DND-41 (cell line): ENCODE measurements at regions not wholly inside any gene's neighbourhood (a gene's known extent, or its start where the extent isn't known, plus 50 kb on each side); places are given as distances from the start of the nearest gene placed in this dataset.

Experiments used
- ATAC-seq: fragments of 200-7000 bp; cut with Tn5 transposase; 3 replicates; pipeline ENCODE4 v1.9.1; 2021; ENCODE audit warnings: low read depth; ENCODE audit not compliant: insufficient read depth
- DNase-seq: peaks from one replicate; pipeline ENCODE4 v3.0.0-alpha.2; 2020
- H2AFZ ChIP-seq: 2 replicates; pipeline ENCODE4 v1.6.0; 2012; ENCODE audit warnings: low read depth, low read length
- H3K27ac ChIP-seq: 2 replicates; pipeline ENCODE4 v1.5.1; 2012; ENCODE audit warnings: low read length, inconsistent platforms
- H3K27me3 ChIP-seq: fragments of 200-600 bp; sonication (generic); 2 replicates; pipeline ENCODE4 v1.6.0; 2012; ENCODE audit warnings: low read length, mild to moderate bottlenecking, inconsistent platforms; ENCODE audit not compliant: insufficient read depth, poor library complexity
- H3K36me3 ChIP-seq: 2 replicates; pipeline ENCODE4 v1.5.1; 2012; ENCODE audit warnings: low read length, inconsistent platforms; ENCODE audit not compliant: insufficient read depth
- H3K4me1 ChIP-seq: 2 replicates; pipeline ENCODE4 v1.5.1; 2012; ENCODE audit warnings: mild to moderate bottlenecking, low read length; ENCODE audit not compliant: insufficient read depth
- H3K4me2 ChIP-seq: 2 replicates; pipeline ENCODE4 v1.6.0; 2012; ENCODE audit warnings: mild to moderate bottlenecking, moderate library complexity, low read length, inconsistent platforms; ENCODE audit not compliant: insufficient read depth
- H3K4me3 ChIP-seq, 2 experiments: fragments of 200-600 bp in 1 of 2; shearing (Covaris generic) in 1 of 2; 2 replicates each; pipeline ENCODE4 v1.5.1; 2012 to 2016; ENCODE audit warnings: inconsistent platforms in 2 of 2, low read length in 2 of 2, mild to moderate bottlenecking in 2 of 2, low read depth in 1 of 2, moderate library complexity in 1 of 2
- H3K79me2 ChIP-seq: 2 replicates; pipeline ENCODE4 v1.6.0; 2012; ENCODE audit warnings: low read length, inconsistent platforms; ENCODE audit not compliant: insufficient read depth
- H3K9ac ChIP-seq: 2 replicates; pipeline ENCODE4 v1.6.0; 2012; ENCODE audit warnings: low read depth, mild to moderate bottlenecking, inconsistent platforms, low read length, moderate library complexity
- H3K9me3 ChIP-seq: 2 replicates; pipeline ENCODE4 v1.5.1; 2012; ENCODE audit warnings: low read length, moderate library complexity, mild to moderate bottlenecking, inconsistent platforms; ENCODE audit not compliant: insufficient read depth, severe bottlenecking
- H4K20me1 ChIP-seq: 2 replicates; pipeline ENCODE4 v1.6.0; 2012; ENCODE audit warnings: low read length; ENCODE audit not compliant: insufficient read depth
- CTCF ChIP-seq: IDR thresholded peaks from 2 replicates; pipeline ENCODE4 v1.5.1; 2012; ENCODE audit warnings: borderline replicate concordance, low read length, moderate library complexity, mild to moderate bottlenecking; ENCODE audit not compliant: poor library complexity, severe bottlenecking; ENCODE audit errors: extremely low read depth
- EZH2 ChIP-seq: IDR thresholded peaks from 3 replicates; pipeline ENCODE4 v1.6.1; 2012; ENCODE audit warnings: borderline replicate concordance, low read depth, mild to moderate bottlenecking, moderate library complexity, low read length, inconsistent platforms; ENCODE audit not compliant: severe bottlenecking

- ATAC-seq = no peak
- no peak overlapping the region for H2AFZ ChIP-seq
- no peaks in the 10 kb centered on the region for H3K36me3 ChIP-seq
- no peaks in the 10 kb centered on the region for H3K4me1 ChIP-seq
- no peaks in the 10 kb centered on the region for H3K27me3 ChIP-seq
- H3K9ac ChIP-seq = no peak overlapping the region
- H3K27ac ChIP-seq = no peak overlapping the region
- DNase-seq = no peak
- no peaks in the 10 kb centered on the region for H3K79me2 ChIP-seq
- no peak overlapping the region for H3K4me3 ChIP-seq
- H3K9me3 ChIP-seq = no peaks in the 10 kb centered on the region
- TF ChIP-seq EZH2 (no peak), CTCF (no peak)
- H4K20me1 ChIP-seq = no peaks in the 10 kb centered on the region
- H3K4me2 ChIP-seq = no peak overlapping the region
Measured at GRCh38 chr9:117926031-117926658, 221.9 kb downstream of the TLR4 start.

- Histone ChIP-seq H4K20me1 (no peaks in the 10 kb centered on the region), H3K4me2 (no peak overlapping the region), H3K4me3 (no peak overlapping the region), H3K9ac (no peak overlapping the region), H3K79me2 (no peaks in the 10 kb centered on the region), H3K27me3 (no peaks in the 10 kb centered on the region), H2AFZ (no peak overlapping the region), H3K9me3 (no peaks in the 10 kb centered on the region), H3K4me1 (no peaks in the 10 kb centered on the region), H3K36me3 (no peaks in the 10 kb centered on the region), H3K27ac (no peak overlapping the region)
- DNase-seq (no peak), ATAC-seq (no peak)
- TF ChIP-seq CTCF (no peak), EZH2 (no peak)
Measured at GRCh38 chr9:117927354-117927753, 223.2 kb downstream of the TLR4 start.

GRCh38 chr9:117929868-117930267 lies 225.7 kb downstream of the TLR4 start:
- Histone ChIP-seq H3K27ac (no peak overlapping the region), H4K20me1 (no peaks in the 10 kb centered on the region), H3K4me2 (no peak overlapping the region), H3K4me3 (no peak overlapping the region), H3K36me3 (no peaks in the 10 kb centered on the region), H3K79me2 (no peaks in the 10 kb centered on the region), H3K4me1 (no peaks in the 10 kb centered on the region), H3K27me3 (no peaks in the 10 kb centered on the region), H3K9me3 (no peaks in the 10 kb centered on the region), H2AFZ (no peak overlapping the region), H3K9ac (no peak overlapping the region)
- ATAC-seq (no peak), DNase-seq (no peak)
- TF ChIP-seq EZH2 = no peak
- TF ChIP-seq CTCF = no peak

- TF ChIP-seq EZH2 = no peak
- Histone ChIP-seq H3K27ac (no peak overlapping the region), H3K4me2 (no peak overlapping the region), H3K9me3 (no peaks in the 10 kb centered on the region), H3K9ac (no peak overlapping the region), H3K79me2 (no peaks in the 10 kb centered on the region), H3K36me3 (no peaks in the 10 kb centered on the region), H3K27me3 (no peaks in the 10 kb centered on the region), H4K20me1 (no peaks in the 10 kb centered on the region), H2AFZ (no peak overlapping the region), H3K4me3 (no peak overlapping the region), H3K4me1 (no peaks in the 10 kb centered on the region)
- ATAC-seq (no peak), DNase-seq (no peak)
Measured at GRCh38 chr9:117932585-117932984, 228.4 kb downstream of the TLR4 start.
